CD4-positive, alpha-beta T cell treated with Interleukin-10 for 1 hour (primary cell): ENCODE measurements at regions not wholly inside any gene's neighbourhood (a gene's known extent, or its start where the extent isn't known, plus 50 kb on each side); places are given as distances from the start of the nearest gene placed in this dataset.

Experiments used
- DNase-seq: peaks from one replicate; pipeline ENCODE4 v3.0.0-alpha.2; 2020

DNA sequence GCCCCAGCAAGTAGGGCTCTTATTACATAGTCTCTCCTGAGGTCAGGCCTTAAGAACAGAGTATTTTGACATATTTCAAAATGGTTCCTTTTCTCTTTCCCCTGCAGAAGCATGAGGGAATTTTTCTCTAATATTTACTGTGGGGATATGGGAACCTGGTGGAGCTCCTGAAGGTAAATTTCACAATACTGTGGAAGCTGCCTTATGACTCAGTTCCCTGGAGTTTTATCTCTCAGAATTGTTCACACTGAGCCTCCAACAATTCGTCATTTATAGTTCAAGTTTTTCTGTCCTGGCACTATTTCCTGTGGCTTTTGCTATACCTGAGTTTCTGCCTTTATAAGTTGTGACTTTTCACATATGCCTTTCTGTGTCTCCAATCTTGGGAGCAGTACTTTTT, 607.2 kb upstream of the NDST4 start:
- no peak for DNase-seq

DNA sequence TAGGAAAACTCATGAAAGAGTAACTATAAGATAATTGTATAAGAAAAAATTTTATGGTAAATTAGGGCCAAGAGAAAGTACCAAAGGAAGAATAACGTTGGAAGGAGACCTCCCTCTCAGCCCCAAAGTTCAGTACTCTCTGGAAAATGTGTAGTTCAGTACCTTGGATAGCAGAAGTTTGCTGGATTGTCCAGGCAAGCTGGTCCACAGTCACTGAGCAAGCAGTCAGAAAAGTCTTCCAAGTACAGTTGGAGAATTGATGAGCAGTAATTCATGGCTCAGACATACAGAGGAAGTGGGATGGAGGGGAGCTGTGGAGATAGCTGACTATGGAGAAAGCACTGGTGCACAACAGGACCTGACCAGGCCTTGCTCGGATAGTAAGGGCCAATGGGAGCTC, 598.2 kb upstream of the NDST4 start:
- no peak for DNase-seq

DNA sequence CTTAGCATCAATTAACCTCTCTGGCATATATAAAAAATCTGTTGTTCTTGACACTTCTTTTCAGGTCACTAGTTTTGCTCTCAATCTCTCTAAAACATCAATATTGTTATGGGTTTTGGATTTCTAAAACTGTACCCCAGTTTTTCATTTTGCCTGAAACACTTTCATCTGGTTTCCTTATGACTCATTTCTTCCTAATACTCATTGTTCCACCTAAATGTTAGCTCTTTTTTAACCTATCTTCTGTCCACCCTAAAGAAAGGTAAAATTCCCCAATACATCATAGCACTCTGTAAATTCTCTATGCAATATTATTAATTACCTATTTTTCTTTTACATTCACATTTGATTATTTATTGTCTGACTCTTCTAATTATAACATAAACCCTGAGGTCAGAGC, 575.5 kb upstream of the NDST4 start:
- DNase-seq, result no peak

DNA sequence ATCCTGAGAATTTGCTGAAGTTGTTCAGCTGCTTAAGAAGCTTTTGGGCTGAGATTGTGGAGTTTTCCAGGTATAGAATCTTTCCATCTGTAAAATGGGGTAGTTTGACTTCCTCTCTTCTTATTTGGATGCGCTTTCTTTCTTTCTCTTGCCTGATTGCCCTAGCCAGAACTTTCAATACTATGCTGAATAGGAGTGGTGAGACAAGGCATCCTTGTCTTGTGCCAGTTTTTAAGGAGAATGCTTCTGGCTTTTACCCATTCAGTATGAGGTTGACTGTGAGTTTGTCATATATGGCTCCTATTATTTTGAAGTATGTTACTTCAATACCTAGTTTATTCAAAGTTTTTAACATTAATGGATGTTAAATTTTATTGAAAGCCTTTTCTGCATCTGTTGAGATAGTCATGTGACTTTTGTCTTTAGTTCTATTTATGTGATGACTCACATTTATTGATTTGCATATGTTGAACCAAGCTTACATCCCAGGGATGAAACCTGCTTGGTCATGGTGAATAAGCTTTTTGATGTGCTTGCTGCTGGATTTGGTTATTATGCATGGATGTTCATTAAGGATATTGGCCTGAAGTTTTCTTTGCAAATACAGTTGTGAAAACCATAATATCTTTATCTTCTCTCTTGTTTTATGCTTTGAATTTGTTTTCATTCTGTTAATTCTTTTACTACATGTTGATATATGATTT, 573.8 kb upstream of the NDST4 start:
- no peak for DNase-seq

DNA sequence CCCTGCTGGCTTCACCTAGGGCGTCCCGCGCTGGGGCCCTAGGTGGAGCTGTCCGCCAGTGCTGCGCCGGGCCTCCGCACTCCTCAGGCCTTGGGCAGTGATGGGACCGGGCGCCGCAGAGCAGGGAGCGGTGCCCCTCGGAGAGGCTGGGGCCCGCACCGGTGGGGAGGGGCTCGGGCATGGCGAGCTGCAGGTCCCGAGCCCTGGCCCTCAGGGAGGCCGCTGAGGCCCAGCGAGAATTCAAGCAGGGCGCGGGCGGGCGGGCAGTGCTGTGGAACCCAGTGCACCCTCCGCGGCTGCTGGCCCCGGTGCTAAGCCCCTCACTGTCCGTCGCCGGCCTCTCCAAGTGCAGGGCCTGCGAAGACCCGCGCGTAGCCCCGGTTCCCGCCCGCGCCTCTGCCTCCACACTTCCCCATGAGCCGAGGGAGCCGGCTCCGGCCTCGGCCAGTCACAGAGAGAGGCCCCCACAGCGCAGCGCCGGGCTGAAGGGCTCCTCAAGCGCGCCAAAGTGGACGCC, 565.1 kb upstream of the NDST4 start:
- no peak for DNase-seq

DNA sequence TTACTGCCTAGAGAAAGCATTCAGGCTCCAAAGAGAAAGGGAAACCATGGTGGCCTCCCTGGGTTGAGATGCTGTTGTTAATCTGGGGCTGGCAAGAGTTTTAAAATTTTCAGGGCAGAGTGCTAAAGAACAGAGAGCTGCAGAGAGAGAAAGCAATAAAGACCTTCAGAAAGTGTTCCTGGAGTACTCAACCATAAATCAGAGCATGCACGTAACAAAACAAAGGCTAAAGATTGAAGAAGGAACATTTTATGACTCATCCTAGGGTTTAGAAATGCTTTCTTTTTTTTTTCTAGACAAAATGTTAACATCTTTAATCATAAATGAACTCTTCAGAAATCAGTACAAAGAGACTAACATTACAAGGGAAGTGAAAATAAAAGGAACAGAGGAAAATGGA, 562.3 kb upstream of the NDST4 start:
- no peak for DNase-seq

DNA sequence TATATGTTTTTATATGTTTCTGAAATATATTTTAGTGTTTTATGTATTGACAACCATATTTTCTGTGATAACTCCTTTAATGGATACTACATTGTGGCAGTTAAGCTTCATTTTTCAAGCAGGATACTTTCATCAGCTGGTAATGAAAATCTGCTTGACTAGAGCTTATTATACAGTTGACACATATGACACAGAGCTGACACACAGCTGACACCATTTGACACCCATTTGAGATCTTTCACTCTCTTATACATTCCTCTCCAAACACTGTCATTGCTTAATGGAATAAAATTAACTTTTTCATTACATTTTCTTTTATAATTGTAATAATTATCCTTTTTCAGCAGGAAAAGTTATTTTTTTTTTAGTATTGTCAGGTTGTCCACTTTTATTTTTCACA, 561.1 kb upstream of the NDST4 start:
- DNase-seq, result no peak

DNA sequence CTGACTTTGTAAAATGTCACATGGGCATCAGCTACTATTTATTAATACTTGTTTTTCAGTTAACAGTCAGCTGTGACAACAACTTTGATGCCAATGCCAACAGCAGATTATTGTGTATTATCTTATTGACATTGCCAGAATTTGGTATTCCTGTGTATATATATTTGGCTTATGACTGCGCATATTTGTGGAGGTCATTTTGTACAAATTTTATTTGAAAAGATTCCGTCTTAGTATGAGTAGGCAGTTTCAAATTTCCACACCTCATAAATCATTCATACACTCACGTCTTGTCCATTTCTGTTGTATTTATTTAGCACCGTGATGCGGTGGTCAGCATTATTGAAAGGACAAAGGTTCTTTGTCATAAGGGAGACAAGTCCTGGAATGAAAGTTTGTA, 558.2 kb upstream of the NDST4 start:
- no peak for DNase-seq

DNA sequence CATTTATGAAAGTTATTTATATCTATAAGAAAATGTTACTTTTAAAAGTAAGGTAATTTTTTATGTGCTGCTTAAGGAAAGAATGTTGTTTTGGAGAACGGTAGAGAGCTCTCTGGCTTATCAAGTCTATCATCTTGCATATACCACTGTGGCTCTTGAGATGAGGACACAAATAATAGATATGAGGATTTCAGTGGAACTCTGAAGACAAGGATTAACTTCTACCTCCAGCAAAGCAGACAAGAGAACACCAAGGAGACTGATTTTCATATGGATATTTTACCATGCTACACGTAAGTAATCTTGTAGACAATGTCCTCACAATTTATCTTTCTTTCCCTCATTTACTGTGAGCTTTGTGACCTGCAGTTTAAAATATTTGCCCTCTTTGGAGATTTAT, 557.5 kb upstream of the NDST4 start:
- DNase-seq, result no peak

DNA sequence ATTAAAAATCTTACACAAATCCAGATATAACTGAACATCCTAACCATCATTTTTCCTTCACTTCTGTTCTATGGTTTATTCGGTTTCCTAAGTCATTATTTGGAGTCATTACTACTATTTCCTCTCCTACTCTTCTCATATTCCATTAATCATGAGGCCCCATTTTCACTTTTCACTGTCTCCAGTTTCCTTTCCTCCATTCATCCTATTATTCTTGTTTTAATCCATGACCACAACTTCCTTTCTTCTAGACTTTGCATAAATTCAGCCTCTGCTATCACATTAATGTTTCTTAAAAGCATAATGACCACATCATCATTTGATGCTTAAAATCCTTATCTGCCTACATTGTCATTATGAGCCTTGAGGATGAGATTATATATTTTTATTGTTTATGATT, 555.0 kb upstream of the NDST4 start:
- DNase-seq, result no peak

DNA sequence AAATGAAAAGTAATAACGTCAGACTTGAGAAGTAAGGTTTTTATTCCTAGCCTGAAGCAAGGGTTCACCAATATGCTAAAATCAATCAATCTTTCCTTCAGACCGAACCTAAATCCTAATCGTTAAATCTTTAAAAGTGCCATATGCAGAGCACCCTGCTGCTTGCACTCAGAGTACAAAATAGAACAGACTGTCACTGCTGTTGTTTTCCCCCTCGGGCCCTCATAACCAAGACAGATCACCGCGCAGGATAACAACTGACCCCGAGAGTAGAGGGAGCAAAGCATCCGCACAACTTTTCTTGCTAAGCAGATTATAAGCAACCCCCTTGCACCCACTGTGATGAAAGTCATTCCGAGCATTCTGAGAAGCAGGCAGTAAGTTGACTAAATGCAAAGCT, 550.9 kb upstream of the NDST4 start:
- no peak for DNase-seq

DNA sequence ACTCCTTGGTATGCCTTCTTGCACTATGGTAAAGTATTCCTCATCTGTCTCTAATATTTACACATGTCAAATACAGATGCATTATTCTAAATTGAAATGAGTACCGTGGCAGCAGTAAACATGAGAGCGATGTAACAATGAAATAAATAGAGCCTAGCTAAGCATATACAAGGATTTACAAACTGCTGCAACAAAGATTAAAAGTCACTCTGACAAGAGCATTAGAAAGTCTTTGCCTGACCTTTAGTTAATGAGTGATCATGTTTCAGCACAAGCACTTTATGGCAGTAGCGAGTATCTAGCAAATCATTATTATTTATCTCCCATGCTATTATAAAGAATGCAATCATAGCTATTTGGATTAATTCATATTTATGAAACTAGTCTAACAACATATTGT, 547.0 kb upstream of the NDST4 start:
- no peak for DNase-seq

DNA sequence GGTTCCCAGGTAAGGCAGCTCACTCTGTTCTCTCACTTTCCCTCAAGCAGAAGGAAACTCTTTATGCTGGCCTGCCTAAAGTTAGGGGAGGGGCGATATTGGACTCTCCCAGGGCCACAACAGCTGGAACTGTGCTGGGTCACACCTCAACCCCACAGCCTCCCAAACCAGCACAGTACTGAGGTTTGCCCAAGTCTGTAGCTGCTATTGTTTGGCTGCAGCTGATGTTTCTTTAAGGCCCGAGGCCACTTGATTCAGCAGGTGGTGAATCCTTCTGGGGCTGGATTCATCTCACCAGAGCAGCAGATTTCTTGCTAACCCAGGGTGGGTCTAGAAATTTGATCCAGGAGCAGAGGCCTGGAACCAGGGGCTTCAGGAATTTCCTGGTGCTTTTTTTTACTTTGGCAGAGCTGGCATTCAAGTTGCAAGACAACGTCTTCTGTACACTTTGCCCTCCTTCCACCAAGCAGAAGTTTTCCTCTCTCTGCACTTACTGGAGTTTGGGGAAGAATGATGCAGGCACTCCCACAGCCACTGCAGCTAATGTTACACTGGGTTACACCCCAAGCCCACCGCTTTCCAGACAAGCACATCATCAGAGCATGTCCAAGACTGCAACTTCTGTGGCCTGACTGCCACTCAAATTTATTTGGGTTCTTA, 544.7 kb upstream of the NDST4 start:
- DNase-seq, result no peak

DNA sequence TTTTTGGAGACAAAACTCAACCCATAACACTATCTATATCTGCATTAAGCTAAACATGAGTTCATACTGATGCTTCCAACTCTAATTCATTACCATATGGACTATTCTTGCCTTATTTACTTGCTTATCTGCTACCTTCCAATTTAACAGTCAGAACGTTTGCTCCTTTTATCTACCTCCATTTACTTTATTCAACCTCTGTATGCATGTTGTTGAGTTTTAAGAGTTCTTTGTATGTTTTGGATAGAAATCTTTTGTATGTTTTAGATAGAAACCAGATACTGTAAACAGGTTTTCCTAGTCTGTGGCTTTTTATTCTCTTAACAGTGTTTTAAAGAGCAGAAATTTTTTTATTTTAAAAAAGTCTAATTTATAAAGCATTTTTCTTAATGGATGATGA, 542.2 kb upstream of the NDST4 start:
- no peak for DNase-seq

DNA sequence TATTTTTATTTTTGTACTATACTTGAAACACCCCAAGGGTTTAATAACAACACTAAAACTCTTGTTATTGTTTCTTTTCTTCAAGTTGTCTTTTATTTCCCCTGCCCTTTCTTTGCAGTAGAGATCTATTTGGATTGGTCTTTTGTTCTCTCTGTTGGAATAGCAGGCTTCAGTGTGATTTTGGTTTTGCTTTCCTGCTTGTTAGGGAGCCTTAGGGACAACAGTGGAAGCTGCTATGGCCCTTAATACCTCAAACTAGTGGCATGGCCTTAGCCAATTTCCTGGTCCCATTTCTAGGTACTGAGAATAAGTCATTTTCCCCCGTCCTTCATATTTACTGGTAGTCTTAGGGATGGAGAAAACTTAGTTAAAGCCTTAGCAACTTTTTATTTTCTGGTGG, 535.4 kb upstream of the NDST4 start:
- DNase-seq, result no peak

DNA sequence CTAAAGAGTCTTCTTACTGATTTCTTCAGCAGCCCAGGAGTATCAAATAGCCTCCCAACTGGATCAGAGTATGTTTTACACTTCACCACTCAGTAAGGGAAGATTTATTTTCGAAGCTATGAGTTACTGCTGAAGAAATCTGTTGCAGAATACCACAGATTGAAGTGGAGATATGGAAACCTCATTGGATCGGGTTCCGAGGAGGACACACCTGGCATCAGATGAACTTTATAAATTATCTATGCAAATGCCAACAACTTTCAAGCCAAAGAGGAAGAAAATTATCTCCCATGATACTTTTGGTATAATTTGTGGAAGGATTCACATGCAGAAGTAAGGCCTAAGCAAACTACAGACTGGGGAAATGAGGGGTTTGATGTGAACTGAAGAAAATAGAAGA, 515.9 kb upstream of the NDST4 start:
- DNase-seq, result no peak

DNA sequence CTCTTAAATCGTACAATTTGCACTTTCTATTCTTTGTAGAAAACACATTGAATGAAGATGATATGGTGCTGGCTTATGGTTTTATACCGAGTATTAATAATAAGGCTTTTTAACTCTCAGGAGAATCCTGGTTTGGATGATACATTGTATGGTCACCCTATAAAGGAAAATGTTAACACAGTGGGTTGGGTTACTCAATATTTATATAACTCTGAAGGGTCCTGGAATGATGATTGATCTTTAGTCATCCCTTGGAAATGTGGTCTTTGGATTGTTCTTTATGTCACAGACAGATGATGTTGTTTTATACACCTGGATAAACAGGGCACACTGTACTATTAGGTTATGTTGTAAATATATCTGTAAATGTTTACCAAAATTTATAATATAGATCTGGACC, 496.2 kb upstream of the NDST4 start:
- no peak for DNase-seq

DNA sequence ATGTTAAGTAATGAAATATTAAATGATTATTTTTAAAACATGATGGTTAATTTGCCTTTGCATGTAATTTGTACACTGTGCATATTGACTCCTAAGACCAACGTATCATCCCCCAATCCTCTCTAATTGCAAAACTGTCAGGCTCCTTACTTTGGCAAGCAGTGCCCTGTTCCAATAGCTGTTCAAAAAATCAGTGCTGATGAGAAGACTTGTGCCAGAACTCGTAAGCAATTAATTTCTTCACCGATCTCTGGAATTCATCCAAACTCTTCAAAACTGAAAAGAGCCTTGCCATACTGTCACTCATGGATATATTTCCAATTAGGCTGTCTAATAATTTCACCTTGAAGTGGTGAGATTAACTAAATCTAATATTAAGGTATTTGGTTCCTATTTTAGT, 493.9 kb upstream of the NDST4 start:
- DNase-seq, result no peak

DNA sequence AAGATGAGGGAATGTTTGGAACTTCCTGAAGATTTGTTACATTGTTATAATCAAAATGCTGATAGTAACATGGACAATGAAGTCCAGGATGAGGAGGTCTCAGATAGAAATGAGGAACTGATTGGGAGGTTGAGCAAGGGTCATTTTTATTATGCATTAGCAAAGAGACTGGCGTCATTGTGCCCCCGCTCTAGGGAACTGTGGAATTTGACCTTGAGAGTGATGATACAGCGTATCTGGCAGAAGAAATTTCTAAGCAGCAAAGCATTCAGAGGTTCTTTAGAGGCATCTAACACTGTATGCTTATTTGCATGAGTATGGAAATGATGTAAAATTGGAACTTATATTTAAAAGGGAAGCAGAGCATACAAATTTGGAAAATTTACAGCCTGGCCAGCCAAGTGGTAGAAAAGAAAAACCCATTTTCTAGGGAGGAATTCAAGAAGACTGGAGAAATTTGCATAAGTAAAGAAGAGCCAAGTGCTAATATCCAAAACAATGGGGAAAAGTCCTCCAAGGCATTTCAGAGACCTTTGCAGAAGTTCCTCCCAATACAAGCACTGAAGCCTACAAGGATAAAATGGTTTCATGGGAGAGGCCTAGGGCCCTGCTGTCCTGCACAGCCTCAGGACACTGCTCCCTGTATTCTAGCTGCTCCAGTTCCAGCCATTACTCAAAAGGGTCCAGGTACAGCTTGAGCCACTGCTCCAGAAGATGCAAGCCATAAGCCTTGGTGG, 483.0 kb upstream of the NDST4 start:
- DNase-seq, result no peak

DNA sequence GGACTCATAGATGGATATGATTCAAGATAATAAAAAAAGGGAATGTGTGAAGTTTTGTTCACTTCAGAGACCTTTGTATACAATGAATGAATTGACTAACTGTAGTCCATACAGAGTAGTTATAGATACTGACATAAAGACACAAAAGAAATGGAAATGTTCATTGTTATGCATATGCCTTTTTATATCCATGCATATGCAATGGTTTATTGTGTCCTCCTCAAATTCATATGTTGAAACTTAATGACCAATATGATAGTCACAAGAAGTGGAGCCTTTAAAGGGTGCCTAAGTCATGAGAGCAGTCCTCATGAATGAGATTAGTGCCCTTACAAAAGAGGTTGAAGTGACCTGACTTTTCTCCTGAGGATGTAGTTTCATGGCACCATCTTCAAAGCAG, 467.5 kb upstream of the NDST4 start:
- DNase-seq, result no peak

DNA sequence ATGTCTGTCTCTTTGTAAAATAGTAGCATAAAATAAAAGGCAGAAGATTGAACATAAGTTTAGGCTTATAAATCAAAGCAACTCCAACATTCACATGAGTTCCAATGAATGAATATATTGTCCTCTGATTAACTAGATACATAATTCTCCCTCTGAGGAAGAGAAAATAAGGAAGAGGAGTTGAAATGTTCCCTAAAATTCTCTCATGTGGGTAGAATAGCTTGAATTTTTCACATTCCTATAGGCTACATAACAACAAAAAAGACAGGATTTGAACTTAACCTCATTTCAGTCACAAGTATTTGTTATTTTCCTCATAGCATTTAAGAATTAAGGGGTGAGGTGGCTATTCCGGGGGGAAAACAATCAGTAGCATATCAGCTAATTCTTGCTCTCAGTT, 462.4 kb upstream of the NDST4 start:
- DNase-seq, result no peak

DNA sequence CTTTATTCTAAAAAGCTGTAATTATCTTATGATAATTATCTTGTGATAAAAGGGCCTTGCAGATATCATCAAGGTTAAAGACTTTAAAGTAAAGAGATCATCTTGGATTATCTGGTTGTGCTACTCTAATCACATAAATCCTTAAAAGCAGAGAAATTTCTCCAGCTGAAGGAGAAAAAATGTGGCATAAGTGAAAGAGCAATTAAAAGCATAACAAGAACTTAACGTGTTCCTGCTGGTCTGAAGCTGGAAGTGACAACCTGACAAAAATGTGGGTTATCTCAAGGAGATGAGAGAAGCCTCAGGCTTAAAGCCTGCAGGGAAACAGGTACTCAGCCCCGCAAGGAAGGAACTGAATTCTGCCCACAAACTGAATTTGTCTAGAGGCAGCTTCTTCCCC, 449.1 kb upstream of the NDST4 start:
- no peak for DNase-seq

DNA sequence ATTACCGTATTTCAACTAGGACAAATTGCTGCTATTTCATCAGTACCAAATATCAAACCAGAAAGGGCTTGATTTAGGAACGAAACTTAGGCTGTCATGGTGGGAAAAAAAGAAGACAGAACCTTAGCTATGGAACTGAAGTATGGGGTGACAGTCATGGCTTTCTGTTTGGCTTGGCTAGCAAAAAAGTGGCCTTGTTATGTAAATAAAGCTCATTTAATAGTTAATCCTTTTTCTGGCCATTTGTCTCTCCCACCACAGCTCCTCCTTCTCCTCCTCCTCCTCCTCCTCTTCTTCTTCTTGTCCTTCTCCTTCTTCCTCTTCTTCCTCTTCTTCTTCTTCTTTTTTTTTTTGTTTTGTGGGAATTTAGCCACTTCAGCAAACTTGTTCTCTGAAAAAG, 434.7 kb upstream of the NDST4 start:
- DNase-seq, result no peak

DNA sequence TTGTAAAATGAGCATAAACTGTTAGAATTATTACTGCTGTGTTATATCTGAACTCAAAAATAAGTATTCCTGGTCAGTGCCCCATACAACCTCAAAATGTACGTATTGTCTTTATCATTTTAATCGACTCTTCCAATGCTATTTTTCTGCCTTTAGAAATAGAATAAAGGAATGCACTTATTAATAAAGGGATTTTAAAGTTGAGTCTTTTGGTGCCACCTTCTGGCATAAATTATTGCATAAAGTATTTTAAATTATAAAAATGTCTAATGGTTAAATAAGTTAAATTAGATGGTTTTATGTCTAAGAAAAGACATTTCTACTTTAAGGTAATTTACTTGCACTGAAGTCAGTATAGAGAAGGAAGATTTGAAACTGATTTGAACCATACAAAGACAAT, 424.0 kb upstream of the NDST4 start:
- no peak for DNase-seq
